DLD1 (cell line): ENCODE measurements at regions not wholly inside any gene's neighbourhood (a gene's known extent, or its start where the extent isn't known, plus 50 kb on each side); places are given as distances from the start of the nearest gene placed in this dataset.
"Not testable (repeated sequence)": the region's sequence is repeated elsewhere in the genome, so short reads cannot be mapped to it uniquely, and the experiment has no call there.

Source experiments
- in situ Hi-C: cut with HindIII; loops from 2 replicates; pipeline ENCODE4 v1.10.0; 2017; ENCODE audit warnings: low sequenced_read_pairs

GRCh38 chr5:155114655-155115054 lies 101.1 kb downstream of the KIF4B start:
- in situ Hi-C loops: no loop called here

GRCh38 chr5:155116456-155117251 lies 103.1 kb downstream of the KIF4B start:
- in situ Hi-C loops: no loop called here

GRCh38 chr5:155125551-155126095 lies 112.1 kb downstream of the KIF4B start:
- in situ Hi-C loops: no loop called here

- in situ Hi-C loops: no loop called here
These were observed 113.0 kb downstream of the KIF4B start for GRCh38 chr5:155126573-155126972.

- in situ Hi-C loops: no loop called here
These were observed 114.0 kb downstream of the KIF4B start for GRCh38 chr5:155127552-155127951.

- in situ Hi-C loops: no loop called here
These were observed 115.4 kb downstream of the KIF4B start for GRCh38 chr5:155128786-155129512.

- in situ Hi-C loops: no loop called here
These were observed 115.9 kb downstream of the KIF4B start for GRCh38 chr5:155129513-155129880.

GRCh38 chr5:155134130-155134529 lies 120.6 kb downstream of the KIF4B start:
- in situ Hi-C loops: no loop called here

GRCh38 chr5:155136216-155136850 lies 122.8 kb downstream of the KIF4B start:
- in situ Hi-C loops: no loop called here

GRCh38 chr5:155137683-155138082 lies 124.1 kb downstream of the KIF4B start:
- in situ Hi-C loops: no loop called here

- in situ Hi-C loops: no loop called here
These were observed 127.1 kb downstream of the KIF4B start for GRCh38 chr5:155140646-155141045.

- in situ Hi-C loops: no loop called here
These were observed 131.4 kb downstream of the KIF4B start for GRCh38 chr5:155144956-155145355.

GRCh38 chr5:155147222-155147621 lies 133.7 kb downstream of the KIF4B start:
- in situ Hi-C loops: no loop called here

GRCh38 chr5:155148694-155149093 lies 135.1 kb downstream of the KIF4B start:
- in situ Hi-C loops: no loop called here

- in situ Hi-C loops: no loop called here
These were observed 136.5 kb downstream of the KIF4B start for GRCh38 chr5:155150012-155150411.

- in situ Hi-C loops: no loop called here
These were observed 141.4 kb downstream of the KIF4B start for GRCh38 chr5:155154973-155155372.

- in situ Hi-C loops: not testable (repeated sequence)
These were observed 149.5 kb downstream of the KIF4B start for GRCh38 chr5:155163084-155163483.

- in situ Hi-C loops: no loop called here
These were observed 154.2 kb downstream of the KIF4B start for GRCh38 chr5:155167736-155168135.

GRCh38 chr5:155181542-155181941 lies 168.0 kb downstream of the KIF4B start:
- in situ Hi-C loops: no loop called here

GRCh38 chr5:155189476-155189875 lies 175.9 kb downstream of the KIF4B start:
- in situ Hi-C loops: no loop called here

GRCh38 chr5:155189981-155190380 lies 176.4 kb downstream of the KIF4B start:
- in situ Hi-C loops: no loop called here

GRCh38 chr5:155193029-155193428 lies 179.5 kb downstream of the KIF4B start:
- in situ Hi-C loops: no loop called here
